Caco-2 (cell line): ENCODE measurements at regions not wholly inside any gene's neighbourhood (a gene's known extent, or its start where the extent isn't known, plus 50 kb on each side); places are given as distances from the start of the nearest gene placed in this dataset.

ENCODE experiments used
- BruUV-seq: library from RNA; stranded (reverse); fragments of 400-500 nt; replicated peaks from 2 replicates; lab custom pipeline; 2021; lab: Mats Ljungman, UMichigan
- CTCF ChIA-PET: fragments of 300-600 bp; sonication (Branson Sonifier 250); formaldehyde crosslinking; loops from one replicate; lab custom pipeline; 2022; ENCODE audit warnings: antibody characterized with exemption; lab: Charles Lee
- POLR2A ChIA-PET: fragments of 300-600 bp; sonication (Branson Sonifier 250); formaldehyde crosslinking; loops from one replicate; lab custom pipeline; 2022; ENCODE audit warnings: antibody characterized with exemption; lab: Charles Lee
- DNase-seq, 2 experiments: peaks; one replicate each; pipeline versions ENCODE4 v3.0.0 to v3.0.0-alpha.2; 2020 to 2022
- H3K27me3 ChIP-seq: replicated peaks from 2 replicates; pipeline ENCODE4 v1.6.0; 2011; ENCODE audit warnings: low read length; ENCODE audit not compliant: control insufficient read depth, insufficient read depth
- H3K36me3 ChIP-seq: 2 replicates; pipeline ENCODE4 v1.5.1; 2011; ENCODE audit warnings: low read length; ENCODE audit not compliant: control insufficient read depth, insufficient read depth
- H3K4me1 ChIP-seq: fragments of 250-450 bp; sonication (Bioruptor Pico); 2 replicates; pipeline ENCODE4 v1.5.1; 2020; ENCODE audit warnings: mild to moderate bottlenecking
- H3K4me3 ChIP-seq: 2 replicates; pipeline ENCODE4 v1.5.1; 2011; ENCODE audit warnings: low read depth, mild to moderate bottlenecking, control low read depth, low read length
- H3K9me3 ChIP-seq: fragments of 250-450 bp; sonication (Bioruptor Pico); 2 replicates; pipeline ENCODE4 v1.5.1; 2020; ENCODE audit warnings: mild to moderate bottlenecking, moderate library complexity
- H3K27ac Mint-ChIP-seq: one replicate; pipeline ENCODE4 v1.8.0; 2022; ENCODE audit warnings: mixed read lengths; ENCODE audit not compliant: unreplicated experiment
- H3K27me3 Mint-ChIP-seq: one replicate; pipeline ENCODE4 v1.8.0; 2022; ENCODE audit warnings: mixed read lengths; ENCODE audit not compliant: insufficient read depth, unreplicated experiment
- H3K36me3 Mint-ChIP-seq: one replicate; pipeline ENCODE4 v1.8.0; 2022; ENCODE audit warnings: mild to moderate bottlenecking, mixed read lengths; ENCODE audit not compliant: insufficient read depth, unreplicated experiment
- H3K4me1 Mint-ChIP-seq: one replicate; pipeline ENCODE4 v1.8.0; 2022; ENCODE audit warnings: low read depth, mixed read lengths; ENCODE audit not compliant: unreplicated experiment
- H3K4me3 Mint-ChIP-seq: one replicate; pipeline ENCODE4 v1.8.0; 2022; ENCODE audit warnings: mild to moderate bottlenecking, moderate library complexity, mixed read lengths; ENCODE audit not compliant: unreplicated experiment
- H3K9me3 Mint-ChIP-seq: one replicate; pipeline ENCODE4 v1.8.0; 2022; ENCODE audit warnings: mixed read lengths; ENCODE audit not compliant: unreplicated experiment
- intact Hi-C: fragments of 100-400 bp; cut with micrococcal nuclease; formaldehyde crosslinking; loops from one replicate; pipeline ENCODE4 v1.10.0; 2022; ENCODE audit not compliant: unreplicated experiment
- TF ChIP-seq, protein P1 (sequence below), 2 experiments: fragments of 200-600 bp in 1 of 2; IDR thresholded peaks; 1 replicate in 1 of 2; 2 replicates in 1 of 2; pipeline versions ENCODE4 v1.5.1 to v1.8.0; 2011 to 2022; ENCODE audit warnings: antibody characterized with exemption in 1 of 2, control low read depth in 1 of 2, inconsistent platforms in 1 of 2, low read depth in 1 of 2, low read length in 1 of 2, mild to moderate bottlenecking in 1 of 2, moderate library complexity in 1 of 2; ENCODE audit not compliant: insufficient read depth in 1 of 2, severe bottlenecking in 1 of 2, unreplicated experiment in 1 of 2

DNA sequence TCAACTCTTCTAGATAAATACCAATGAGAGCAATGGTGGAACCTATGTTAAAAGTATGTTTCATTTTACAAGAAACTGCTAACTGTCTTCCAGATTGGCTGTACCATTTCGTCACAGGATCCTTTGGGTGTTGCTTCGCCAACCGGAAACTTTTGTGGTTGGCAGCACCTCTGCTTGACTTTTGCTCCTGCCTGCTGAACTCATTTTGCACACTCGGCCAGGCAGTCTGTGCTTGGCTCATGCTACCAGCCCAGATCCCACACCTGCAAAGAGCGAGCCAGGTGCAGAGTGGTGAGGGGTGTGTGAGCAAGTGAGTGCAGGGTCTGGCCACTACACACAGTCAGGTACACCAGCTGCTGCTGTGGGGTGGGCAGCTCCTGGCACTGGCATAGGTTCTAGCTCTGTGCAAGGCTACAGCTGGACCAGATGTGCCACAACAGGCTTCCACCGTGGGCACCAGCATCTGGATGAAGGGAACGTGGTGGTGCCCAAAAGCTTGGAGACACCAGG, 422.3 kb downstream of the PRR16 start:
- no peak overlapping the region for H3K27ac Mint-ChIP-seq
- H3K9me3 Mint-ChIP-seq, result no peaks in the 10 kb centered on the region
- H3K36me3 ChIP-seq, result no peaks in the 10 kb centered on the region
- H3K9me3 ChIP-seq, result no peaks in the 10 kb centered on the region
- H3K27me3 ChIP-seq, result no peaks in the 10 kb centered on the region
- no peaks in the 10 kb centered on the region for H3K36me3 Mint-ChIP-seq
- DNase-seq, result no peak
- ChIA-PET CTCF (no interaction called here), POLR2A (no interaction called here)
- TF ChIP-seq, protein P1, sequence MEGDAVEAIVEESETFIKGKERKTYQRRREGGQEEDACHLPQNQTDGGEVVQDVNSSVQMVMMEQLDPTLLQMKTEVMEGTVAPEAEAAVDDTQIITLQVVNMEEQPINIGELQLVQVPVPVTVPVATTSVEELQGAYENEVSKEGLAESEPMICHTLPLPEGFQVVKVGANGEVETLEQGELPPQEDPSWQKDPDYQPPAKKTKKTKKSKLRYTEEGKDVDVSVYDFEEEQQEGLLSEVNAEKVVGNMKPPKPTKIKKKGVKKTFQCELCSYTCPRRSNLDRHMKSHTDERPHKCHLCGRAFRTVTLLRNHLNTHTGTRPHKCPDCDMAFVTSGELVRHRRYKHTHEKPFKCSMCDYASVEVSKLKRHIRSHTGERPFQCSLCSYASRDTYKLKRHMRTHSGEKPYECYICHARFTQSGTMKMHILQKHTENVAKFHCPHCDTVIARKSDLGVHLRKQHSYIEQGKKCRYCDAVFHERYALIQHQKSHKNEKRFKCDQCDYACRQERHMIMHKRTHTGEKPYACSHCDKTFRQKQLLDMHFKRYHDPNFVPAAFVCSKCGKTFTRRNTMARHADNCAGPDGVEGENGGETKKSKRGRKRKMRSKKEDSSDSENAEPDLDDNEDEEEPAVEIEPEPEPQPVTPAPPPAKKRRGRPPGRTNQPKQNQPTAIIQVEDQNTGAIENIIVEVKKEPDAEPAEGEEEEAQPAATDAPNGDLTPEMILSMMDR (IDR thresholded peaks at IDR 0.05; ENCODE audit: insufficient read depth in 1 of 2, low read depth in 1 of 2, low read length in 1 of 2, severe bottlenecking in 1 of 2, unreplicated experiment in 1 of 2), result no peak
- no peaks in the 10 kb centered on the region for H3K4me1 ChIP-seq
- no TSS peak for BruUV-seq
- no peaks in the 10 kb centered on the region for H3K4me1 Mint-ChIP-seq
- no peaks in the 10 kb centered on the region for H3K27me3 Mint-ChIP-seq
- intact Hi-C loops, result no loop called here
- H3K4me3 Mint-ChIP-seq, result no peak overlapping the region
- H3K4me3 ChIP-seq, result no peak overlapping the region

DNA sequence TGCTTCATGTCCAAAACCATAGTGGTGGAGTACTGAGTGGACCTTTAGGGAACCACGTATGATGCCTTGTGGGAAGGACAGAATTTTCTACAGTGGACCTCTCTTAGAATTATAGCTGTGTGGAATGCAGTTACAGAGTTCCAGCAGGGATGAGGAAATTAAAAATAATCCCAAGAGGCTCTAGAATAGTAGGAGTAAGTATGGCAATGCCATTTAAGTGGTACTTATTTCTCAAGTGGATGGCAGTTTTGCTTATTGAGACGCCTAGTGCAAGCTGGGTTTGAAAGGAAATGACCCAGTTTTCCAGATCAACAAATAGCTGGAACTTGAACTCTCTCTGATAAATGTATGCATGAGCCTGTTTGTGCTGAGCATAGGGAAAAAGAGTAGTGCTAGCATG, 431.6 kb downstream of the PRR16 start:
- H3K27ac Mint-ChIP-seq, result no peak overlapping the region
- TF ChIP-seq, protein P1 (IDR thresholded peaks at IDR 0.05; ENCODE audit: insufficient read depth in 1 of 2, low read depth in 1 of 2, low read length in 1 of 2, severe bottlenecking in 1 of 2, unreplicated experiment in 1 of 2), result no peak
- H3K27me3 Mint-ChIP-seq, result no peaks in the 10 kb centered on the region
- H3K36me3 Mint-ChIP-seq, result no peaks in the 10 kb centered on the region
- H3K36me3 ChIP-seq, result no peaks in the 10 kb centered on the region
- H3K27me3 ChIP-seq, result no peaks in the 10 kb centered on the region
- H3K4me3 Mint-ChIP-seq, result no peak overlapping the region
- no peaks in the 10 kb centered on the region for H3K9me3 ChIP-seq
- ChIA-PET POLR2A (no interaction called here), CTCF (no interaction called here)
- no peaks in the 10 kb centered on the region for H3K9me3 Mint-ChIP-seq
- no peak overlapping the region for H3K4me3 ChIP-seq
- no peaks in the 10 kb centered on the region for H3K4me1 ChIP-seq
- intact Hi-C loops, result no loop called here
- BruUV-seq, result no TSS peak
- H3K4me1 Mint-ChIP-seq, result no peaks in the 10 kb centered on the region
- DNase-seq, result no peak

DNA sequence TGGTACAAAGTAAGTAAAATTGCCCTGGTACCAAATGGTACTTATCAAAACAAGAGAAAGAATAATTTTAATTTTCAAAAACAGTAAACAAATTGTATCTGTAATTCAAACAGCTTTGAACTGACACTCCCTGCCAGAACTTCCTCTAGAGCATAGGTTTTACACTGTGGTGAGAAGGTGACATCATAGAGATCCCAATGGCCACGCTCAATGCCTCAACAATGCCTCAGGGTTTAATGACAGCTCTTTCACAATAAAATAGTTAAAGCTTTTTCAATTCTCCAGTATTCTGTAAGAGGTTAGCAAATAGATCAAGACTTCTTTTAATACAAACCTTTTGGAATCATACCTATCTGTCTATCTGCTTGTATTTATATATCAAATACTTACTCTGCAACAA, 437.1 kb downstream of the PRR16 start:
- H3K9me3 ChIP-seq, result no peaks in the 10 kb centered on the region
- Mint-ChIP-seq H3K9me3 (no peaks in the 10 kb centered on the region), H3K4me3 (no peak overlapping the region), H3K4me1 (no peaks in the 10 kb centered on the region), H3K27ac (no peak overlapping the region), H3K27me3 (no peaks in the 10 kb centered on the region), H3K36me3 (no peaks in the 10 kb centered on the region)
- no peaks in the 10 kb centered on the region for H3K27me3 ChIP-seq
- no peaks in the 10 kb centered on the region for H3K4me1 ChIP-seq
- no peak overlapping the region for H3K4me3 ChIP-seq
- BruUV-seq, result no TSS peak
- intact Hi-C loops, result no loop called here
- ChIA-PET POLR2A (no interaction called here), CTCF (no interaction called here)
- no peak for DNase-seq
- TF ChIP-seq, protein P1 (IDR thresholded peaks at IDR 0.05; ENCODE audit: insufficient read depth in 1 of 2, low read depth in 1 of 2, low read length in 1 of 2, severe bottlenecking in 1 of 2, unreplicated experiment in 1 of 2), result no peak
- H3K36me3 ChIP-seq, result no peaks in the 10 kb centered on the region
